ENCODE measurements at regions not wholly inside any gene's neighbourhood (a gene's known extent, or its start where the extent isn't known, plus 50 kb on each side); places are given as distances from the start of the nearest gene placed in this dataset.

- H3K36me3 ChIP-seq (ENCODE audit: control insufficient read depth, insufficient read depth, low read length) = no peaks in the 10 kb centered on the region
- POLR2A ChIA-PET = no interaction called here
- CTCF ChIA-PET = interaction anchor here (0.7 to 1.9 kb wide), 2 partner anchors 11 to 357 kb away, joined by 5 to 6 read pairs; no protein-coding TSS in a partner anchor
- no peak for DNase-seq (ENCODE audit: low read depth)
- no peak overlapping the region for H3K4me3 ChIP-seq (ENCODE audit: low read depth, low read length)
- H3K27me3 ChIP-seq (ENCODE audit: control insufficient read depth, insufficient read depth, low read length) = no peaks in the 10 kb centered on the region
- no peak for TF ChIP-seq CTCF (IDR thresholded peaks at IDR 0.05; ENCODE audit: insufficient read depth, low read depth, low read length)
Measured at GRCh38 chr12:65668981-65669695, 155.1 kb upstream of the HMGA2 start.

- Histone ChIP-seq H3K4me3 (ENCODE audit: low read depth, low read length) (no peak overlapping the region), H3K36me3 (ENCODE audit: control insufficient read depth, insufficient read depth, low read length) (no peaks in the 10 kb centered on the region), H3K27me3 (ENCODE audit: control insufficient read depth, insufficient read depth, low read length) (no peaks in the 10 kb centered on the region)
- ChIA-PET CTCF (interaction anchor here (1.7 kb wide), 1 partner anchor 10 kb away, joined by 6 read pairs; no protein-coding TSS in a partner anchor), POLR2A (no interaction called here)
- TF ChIP-seq CTCF (IDR thresholded peaks at IDR 0.05; ENCODE audit: insufficient read depth, low read depth, low read length) = no peak
- no peak for DNase-seq (ENCODE audit: low read depth)
Measured at GRCh38 chr12:65670775-65671174, 153.5 kb upstream of the HMGA2 start.

- no peak for DNase-seq (ENCODE audit: low read depth)
- CTCF ChIA-PET = interaction anchor here (1.0 to 3.4 kb wide), 3 partner anchors 13 to 116 kb away, joined by 3 to 20 read pairs (median 5); no protein-coding TSS in a partner anchor
- no peaks in the 10 kb centered on the region for H3K36me3 ChIP-seq (ENCODE audit: control insufficient read depth, insufficient read depth, low read length)
- no peak for TF ChIP-seq CTCF (IDR thresholded peaks at IDR 0.05; ENCODE audit: insufficient read depth, low read depth, low read length)
- POLR2A ChIA-PET = no interaction called here
- H3K4me3 ChIP-seq (ENCODE audit: low read depth, low read length) = no peak overlapping the region
- H3K27me3 ChIP-seq (ENCODE audit: control insufficient read depth, insufficient read depth, low read length) = no peaks in the 10 kb centered on the region
Measured at GRCh38 chr12:65672441-65672840, 151.8 kb upstream of the HMGA2 start.

DNA sequence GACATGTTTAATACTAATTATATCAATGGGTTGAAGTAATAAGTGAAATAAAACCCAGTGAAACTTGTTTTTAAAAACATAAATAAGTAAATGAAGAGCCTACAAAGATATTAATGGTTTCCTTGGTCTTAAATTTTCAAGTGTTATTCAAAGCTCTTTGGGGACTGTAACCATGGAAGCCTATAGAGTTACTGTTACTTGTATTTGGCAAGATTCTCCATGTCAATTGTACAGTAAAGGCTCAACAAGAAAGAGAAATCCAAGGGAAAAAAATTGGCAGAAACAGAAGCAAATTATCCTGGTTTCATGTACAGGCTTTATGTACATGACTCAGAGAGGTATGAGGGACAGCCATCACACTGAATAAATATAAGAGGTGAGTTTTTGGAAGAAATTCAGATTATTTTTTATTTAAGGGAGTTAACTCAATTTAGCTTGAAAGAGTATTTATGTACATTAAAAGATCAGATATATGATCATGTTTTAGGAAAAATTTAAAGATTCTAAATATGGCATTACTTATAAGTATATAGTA, 151.1 kb upstream of the HMGA2 start:
- no peak for DNase-seq (ENCODE audit: low read depth)
- CTCF ChIA-PET = interaction anchor here (1.2 to 3.4 kb wide), 2 partner anchors 71 to 108 kb away, joined by 3 to 20 read pairs; no protein-coding TSS in a partner anchor
- H3K36me3 ChIP-seq (ENCODE audit: control insufficient read depth, insufficient read depth, low read length) = no peaks in the 10 kb centered on the region
- no peak for TF ChIP-seq CTCF (IDR thresholded peaks at IDR 0.05; ENCODE audit: insufficient read depth, low read depth, low read length)
- H3K4me3 ChIP-seq (ENCODE audit: low read depth, low read length) = no peak overlapping the region
- POLR2A ChIA-PET = no interaction called here
- H3K27me3 ChIP-seq (ENCODE audit: control insufficient read depth, insufficient read depth, low read length) = no peaks in the 10 kb centered on the region

- Histone ChIP-seq H3K27me3 (ENCODE audit: control insufficient read depth, insufficient read depth, low read length) (no peaks in the 10 kb centered on the region), H3K4me3 (ENCODE audit: low read depth, low read length) (no peak overlapping the region), H3K36me3 (ENCODE audit: control insufficient read depth, insufficient read depth, low read length) (no peaks in the 10 kb centered on the region)
- ChIA-PET CTCF (interaction anchor here (0.6 to 3.4 kb wide), 3 partner anchors 71 to 109 kb away, joined by 3 to 20 read pairs (median 3); no protein-coding TSS in a partner anchor), POLR2A (interaction anchor here (0.5 kb wide), 1 partner anchor 1089 kb away, joined by 4 read pairs; no protein-coding TSS in a partner anchor)
- 0 out of 2 replicates have a peak, but pooled peaks have one; percentile 9 for TF ChIP-seq CTCF (IDR thresholded peaks at IDR 0.05; ENCODE audit: insufficient read depth, low read depth, low read length)
- DNase-seq (ENCODE audit: low read depth) = no peak
Measured at GRCh38 chr12:65673732-65674131, 150.6 kb upstream of the HMGA2 start.

Measured in BJ (cell line).